A549 (cell line): ENCODE measurements at regions not wholly inside any gene's neighbourhood (a gene's known extent, or its start where the extent isn't known, plus 50 kb on each side); places are given as distances from the start of the nearest gene placed in this dataset.

ENCODE experiments used
- ATAC-seq, 2 experiments: fragments of 200-7000 bp in 1 of 2; fragments of >200 bp in 1 of 2; cut with Nextera tagmentation in 1 of 2; cut with Tn5 transposase in 1 of 2; 3 replicates each; pipeline versions ENCODE4 v1.8.0 to v1.9.1; 2018 to 2020; ENCODE audit warnings: mild to moderate bottlenecking in 1 of 2, moderate library complexity in 1 of 2
- CTCF ChIA-PET: fragments of 300-600 bp; sonication (Branson Sonifier 250); formaldehyde crosslinking; extraction: SDS; loops from one replicate; lab custom pipeline; 2021; ENCODE audit warnings: antibody characterized with exemption, inconsistent platforms; lab: Yijun Ruan, JAX
- POLR2A ChIA-PET: fragments of 350-600 bp; formaldehyde crosslinking; extraction: SDS; loops from one replicate; lab custom pipeline; 2021; ENCODE audit warnings: antibody characterized with exemption, inconsistent platforms; lab: Yijun Ruan, JAX
- DNase-seq, 2 experiments: peaks; one replicate each; pipeline versions ENCODE4 v3.0.0 to v3.0.0-alpha.2; 2011 to 2016; ENCODE audit warnings: low read depth in 1 of 2, low spot score in 1 of 2
- FAIRE-seq: peaks from 2 replicates; lab custom pipeline; 2011; peaks lifted over from hg19 to GRCh38; lab: Jason Lieb, UNC
- H3K27ac ChIP-seq, 2 experiments: fragments of >200 bp; sonication (Bioruptor Twin); formaldehyde crosslinking; 3 replicates each; pipeline ENCODE4 v1.5.1; 2016 to 2017
- H3K4me1 ChIP-seq: fragments of >200 bp; sonication (Bioruptor Twin); formaldehyde crosslinking; 3 replicates; pipeline ENCODE4 v1.6.1; 2016
- H3K4me2 ChIP-seq: fragments of >200 bp; sonication (Bioruptor Twin); formaldehyde crosslinking; 3 replicates; pipeline ENCODE4 v1.6.1; 2016
- H3K4me3 ChIP-seq: fragments of >200 bp; sonication (Bioruptor Twin); formaldehyde crosslinking; 3 replicates; pipeline ENCODE4 v1.5.1; 2016
- H3K9me3 ChIP-seq: fragments of >200 bp; sonication (Bioruptor Twin); formaldehyde crosslinking; 3 replicates; pipeline ENCODE4 v1.6.1; 2016
- BCL3 ChIP-seq: fragments of >200 bp; sonication (Bioruptor Twin); formaldehyde crosslinking; IDR thresholded peaks from 3 replicates; pipeline ENCODE4 v1.6.1; 2016
- CBX8 ChIP-seq: fragments of 200-600 bp; sonication (generic); IDR thresholded peaks from 2 replicates; pipeline ENCODE4 v1.6.1; 2016
- CEBPB ChIP-seq, 2 experiments: fragments of >200 bp in 1 of 2; sonication (Bioruptor Twin) in 1 of 2; formaldehyde crosslinking in 1 of 2; IDR thresholded peaks; 2 replicates each; pipeline ENCODE4 v1.6.1; 2012 to 2016
- EHMT2 ChIP-seq: fragments of 200-600 bp; sonication (generic); IDR thresholded peaks from 2 replicates; pipeline ENCODE4 v1.6.1; 2016; ENCODE audit warnings: antibody characterized with exemption, low read depth, mild to moderate bottlenecking, moderate library complexity
- ELK1 ChIP-seq: fragments of 150-350 bp; IDR thresholded peaks from 2 replicates; pipeline ENCODE4 v1.6.1; 2014; ENCODE audit warnings: low read depth, mild to moderate bottlenecking, low read length
- FOXS1 ChIP-seq: fragments of 250-450 bp; sonication (Bioruptor Pico); IDR thresholded peaks from 2 replicates; pipeline ENCODE4 v1.5.0; 2020; ENCODE audit warnings: mild to moderate bottlenecking, moderate library complexity
- GATA3 ChIP-seq: IDR thresholded peaks from 2 replicates; pipeline ENCODE4 v1.6.1; 2012; ENCODE audit warnings: borderline replicate concordance
- JUNB ChIP-seq: fragments of >200 bp; sonication (Bioruptor Twin); formaldehyde crosslinking; IDR thresholded peaks from 2 replicates; pipeline ENCODE4 v1.6.1; 2016
- KDM5A ChIP-seq: fragments of 200-600 bp; sonication (generic); IDR thresholded peaks from 2 replicates; pipeline ENCODE4 v1.6.1; 2016; ENCODE audit warnings: antibody characterized with exemption, mild to moderate bottlenecking
- MAFK ChIP-seq: fragments of 450-650 bp; IDR thresholded peaks from 2 replicates; pipeline ENCODE4 v1.6.1; 2014; ENCODE audit not compliant: partially characterized antibody
- MYC ChIP-seq: IDR thresholded peaks from 2 replicates; pipeline ENCODE4 v1.6.1; 2012; ENCODE audit warnings: mild to moderate bottlenecking, inconsistent platforms, low read length, improper control_type of control experiment, borderline replicate concordance
- NR3C1 ChIP-seq: fragments of >200 bp; sonication (Bioruptor Twin); formaldehyde crosslinking; IDR thresholded peaks from 3 replicates; pipeline ENCODE4 v1.6.1; 2017
- POLR2AphosphoS2 ChIP-seq: conservative IDR thresholded peaks from 2 replicates; pipeline ENCODE4 v1.6.1; 2012; ENCODE audit warnings: low read length, improper control_type of control experiment, inconsistent platforms
- RAD21 ChIP-seq, 2 experiments: fragments of >200 bp in 1 of 2; sonication (Bioruptor Twin) in 1 of 2; formaldehyde crosslinking in 1 of 2; IDR thresholded peaks in 1 of 2; conservative IDR thresholded peaks in 1 of 2; 2 replicates in 1 of 2; 3 replicates in 1 of 2; pipeline ENCODE4 v1.6.1; 2012 to 2018; ENCODE audit warnings: inconsistent platforms in 1 of 2
- RARB ChIP-seq: fragments of 250-450 bp; sonication (Bioruptor Pico); IDR thresholded peaks from 2 replicates; pipeline ENCODE4 v1.8.0; 2021; ENCODE audit warnings: mild to moderate bottlenecking, moderate library complexity
- RFX5 ChIP-seq: fragments of 450-650 bp; IDR thresholded peaks from 2 replicates; pipeline ENCODE4 v1.7.1; 2014; ENCODE audit warnings: antibody characterized with exemption, mild to moderate bottlenecking, moderate library complexity
- SREBF2 ChIP-seq: fragments of 450-650 bp; IDR thresholded peaks from 2 replicates; pipeline ENCODE4 v1.6.1; 2014; ENCODE audit warnings: mild to moderate bottlenecking, moderate library complexity
- TFCP2L1 ChIP-seq: fragments of 250-450 bp; sonication (Bioruptor Pico); IDR thresholded peaks from 2 replicates; pipeline ENCODE4 v1.5.0; 2021; ENCODE audit warnings: mild to moderate bottlenecking
- ZFP36 ChIP-seq: fragments of 450-650 bp; IDR thresholded peaks from 2 replicates; pipeline ENCODE4 v1.6.1; 2014; ENCODE audit warnings: borderline replicate concordance; ENCODE audit not compliant: partially characterized antibody
- ZNF302 ChIP-seq: fragments of 250-450 bp; sonication (Bioruptor Pico); IDR thresholded peaks from 2 replicates; pipeline ENCODE4 v1.9.0; 2021; ENCODE audit warnings: inconsistent platforms, mild to moderate bottlenecking, moderate library complexity
- WGBS: methylation state at CpG from one replicate; pipeline ENCODE4 v1.1.6; 2017; ENCODE audit errors: missing lambda C conversion rate; 5-methylcytosine and 5-hydroxymethylcytosine counted together
- TF ChIP-seq, protein P1 (sequence below): IDR thresholded peaks from 2 replicates; pipeline ENCODE4 v1.6.1; 2012; ENCODE audit warnings: low read depth, borderline replicate concordance
- TF ChIP-seq, protein P2 (sequence below): fragments of 200-600 bp; sonication (generic); IDR thresholded peaks from 2 replicates; pipeline ENCODE4 v1.6.1; 2016; ENCODE audit warnings: antibody characterized with exemption, mild to moderate bottlenecking, moderate library complexity

GRCh38 chr11:121932646-121933185, 183.3 kb downstream of the BLID start:
- POLR2A ChIA-PET: no interaction called here

GRCh38 chr11:121931748-121932352, 184.2 kb downstream of the BLID start:
- H3K4me1 ChIP-seq: no peaks in the 10 kb centered on the region
- ATAC-seq: no peak
- no peak overlapping the region for H3K27ac ChIP-seq
- no peak for TF ChIP-seq FOXS1 (CRISPR knock-in tag)
- no peak for TF ChIP-seq RFX5
- no peak for TF ChIP-seq CEBPB (IDR thresholded peaks at IDR 0.05)
- no peak for TF ChIP-seq RARB
- TF ChIP-seq TFCP2L1: no peak
- no peak for TF ChIP-seq CBX8
- no peak overlapping the region for H3K4me2 ChIP-seq
- no peak for DNase-seq
- ChIA-PET POLR2A (no interaction called here), CTCF (no interaction called here)
- no peaks in the 10 kb centered on the region for H3K9me3 ChIP-seq
- FAIRE-seq: no peak
- 40% methylated on average over 4 of the region's 4 CpGs for WGBS
- H3K4me3 ChIP-seq: no peak overlapping the region

More at GRCh38 chr11:121932646-121933185, 183.3 kb downstream of the BLID start:
- Histone ChIP-seq H3K27ac (no peak overlapping the region), H3K4me2 (no peak overlapping the region), H3K4me3 (no peak overlapping the region), H3K9me3 (no peaks in the 10 kb centered on the region), H3K4me1 (no peaks in the 10 kb centered on the region)
- ATAC-seq (no peak), FAIRE-seq (no peak), DNase-seq (no peak)
- CTCF ChIA-PET: no interaction called here
- WGBS: 47% methylated on average over 3 of the region's 3 CpGs
- TF ChIP-seq NR3C1: no peak
- no peak for TF ChIP-seq EHMT2
- no peak for TF ChIP-seq POLR2AphosphoS2
- no peak for TF ChIP-seq FOXS1 (CRISPR knock-in tag)
- TF ChIP-seq JUNB: no peak
- no peak for TF ChIP-seq ZFP36
- no peak for TF ChIP-seq SREBF2
- TF ChIP-seq, protein P1, sequence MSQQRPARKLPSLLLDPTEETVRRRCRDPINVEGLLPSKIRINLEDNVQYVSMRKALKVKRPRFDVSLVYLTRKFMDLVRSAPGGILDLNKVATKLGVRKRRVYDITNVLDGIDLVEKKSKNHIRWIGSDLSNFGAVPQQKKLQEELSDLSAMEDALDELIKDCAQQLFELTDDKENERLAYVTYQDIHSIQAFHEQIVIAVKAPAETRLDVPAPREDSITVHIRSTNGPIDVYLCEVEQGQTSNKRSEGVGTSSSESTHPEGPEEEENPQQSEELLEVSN: no peak
- no peak for TF ChIP-seq BCL3
- TF ChIP-seq, protein P2, sequence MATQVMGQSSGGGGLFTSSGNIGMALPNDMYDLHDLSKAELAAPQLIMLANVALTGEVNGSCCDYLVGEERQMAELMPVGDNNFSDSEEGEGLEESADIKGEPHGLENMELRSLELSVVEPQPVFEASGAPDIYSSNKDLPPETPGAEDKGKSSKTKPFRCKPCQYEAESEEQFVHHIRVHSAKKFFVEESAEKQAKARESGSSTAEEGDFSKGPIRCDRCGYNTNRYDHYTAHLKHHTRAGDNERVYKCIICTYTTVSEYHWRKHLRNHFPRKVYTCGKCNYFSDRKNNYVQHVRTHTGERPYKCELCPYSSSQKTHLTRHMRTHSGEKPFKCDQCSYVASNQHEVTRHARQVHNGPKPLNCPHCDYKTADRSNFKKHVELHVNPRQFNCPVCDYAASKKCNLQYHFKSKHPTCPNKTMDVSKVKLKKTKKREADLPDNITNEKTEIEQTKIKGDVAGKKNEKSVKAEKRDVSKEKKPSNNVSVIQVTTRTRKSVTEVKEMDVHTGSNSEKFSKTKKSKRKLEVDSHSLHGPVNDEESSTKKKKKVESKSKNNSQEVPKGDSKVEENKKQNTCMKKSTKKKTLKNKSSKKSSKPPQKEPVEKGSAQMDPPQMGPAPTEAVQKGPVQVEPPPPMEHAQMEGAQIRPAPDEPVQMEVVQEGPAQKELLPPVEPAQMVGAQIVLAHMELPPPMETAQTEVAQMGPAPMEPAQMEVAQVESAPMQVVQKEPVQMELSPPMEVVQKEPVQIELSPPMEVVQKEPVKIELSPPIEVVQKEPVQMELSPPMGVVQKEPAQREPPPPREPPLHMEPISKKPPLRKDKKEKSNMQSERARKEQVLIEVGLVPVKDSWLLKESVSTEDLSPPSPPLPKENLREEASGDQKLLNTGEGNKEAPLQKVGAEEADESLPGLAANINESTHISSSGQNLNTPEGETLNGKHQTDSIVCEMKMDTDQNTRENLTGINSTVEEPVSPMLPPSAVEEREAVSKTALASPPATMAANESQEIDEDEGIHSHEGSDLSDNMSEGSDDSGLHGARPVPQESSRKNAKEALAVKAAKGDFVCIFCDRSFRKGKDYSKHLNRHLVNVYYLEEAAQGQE: no peak
- TF ChIP-seq RAD21 (conservative IDR thresholded peaks at IDR 0.05 in 1 of 2, IDR thresholded peaks at IDR 0.05 in 1 of 2): no peak
- TF ChIP-seq MAFK: no peak
- TF ChIP-seq GATA3: no peak
- no peak for TF ChIP-seq TFCP2L1
- no peak for TF ChIP-seq KDM5A
- TF ChIP-seq ELK1: no peak
- TF ChIP-seq ZNF302 (CRISPR knock-in tag): no peak
- no peak for TF ChIP-seq MYC
